Esophagus muscularis mucosa (tissue), 4 donors: ENCODE measurements at regions not wholly inside any gene's neighbourhood (a gene's known extent, or its start where the extent isn't known, plus 50 kb on each side); places are given as distances from the start of the nearest gene placed in this dataset.

Source experiments
- DNase-seq: peaks from one replicate; pipeline ENCODE4 v3.0.0-alpha.2; 2017; ENCODE audit errors: extremely low spot score
- H3K27ac ChIP-seq, 4 donors: fragments of 200-600 bp; sonication (generic); replicated peaks in 1 of 4; 1 replicate in 3 of 4; 2 replicates in 1 of 4; pipeline ENCODE4 v1.5.1; 2016 to 2019; ENCODE audit warnings: mild to moderate bottlenecking in 1 of 4
- H3K27me3 ChIP-seq, 4 donors: fragments of 200-600 bp; sonication (generic); one replicate each; pipeline versions ENCODE4 v1.5.1 to v1.6.0; 2016 to 2019
- H3K36me3 ChIP-seq, 4 donors: fragments of 200-600 bp; sonication (generic); one replicate each; pipeline ENCODE4 v1.5.1; 2016 to 2019
- H3K4me1 ChIP-seq, 4 donors: fragments of 200-600 bp; sonication (generic); one replicate each; pipeline ENCODE4 v1.5.1; 2016 to 2019
- H3K4me3 ChIP-seq, 4 donors: fragments of 200-600 bp; sonication (generic); 1 replicate in 2 of 4; 2 replicates in 2 of 4; pipeline ENCODE4 v1.5.1; 2016 to 2019; ENCODE audit warnings: mild to moderate bottlenecking in 4 of 4, moderate library complexity in 1 of 4
- H3K9me3 ChIP-seq, 4 donors: fragments of 200-600 bp; sonication (generic); 1 replicate in 3 of 4; 2 replicates in 1 of 4; pipeline ENCODE4 v1.5.1; 2016 to 2019
- EP300 ChIP-seq: sonication (generic); formaldehyde crosslinking; IDR thresholded peaks from one replicate; pipeline ENCODE4 v1.6.1; 2017; ENCODE audit warnings: antibody characterized with exemption
- POLR2A ChIP-seq: fragments of 450-650 bp; IDR thresholded peaks from one replicate; pipeline ENCODE4 v1.6.1; 2017; ENCODE audit warnings: antibody characterized with exemption, moderate library complexity, mild to moderate bottlenecking, low read depth
- POLR2AphosphoS5 ChIP-seq, 2 donors: sonication (generic); formaldehyde crosslinking; IDR thresholded peaks; one replicate each; pipeline ENCODE4 v1.6.1; 2017; ENCODE audit warnings: antibody characterized with exemption in 2 of 2
- WGBS: methylation state at CpG from one replicate; pipeline ENCODE4 v1.1.5; 2018; 5-methylcytosine and 5-hydroxymethylcytosine counted together
- intact Hi-C: fragments of 100-400 bp; cut with DNase I; formaldehyde crosslinking; loops from one replicate; pipeline ENCODE4 v1.15.1; 2023
- TF ChIP-seq, protein P1 (sequence below), 3 experiments: fragments of 200-600 bp in 2 of 3; fragments of 450-650 bp in 1 of 3; sonication (generic) in 2 of 3; IDR thresholded peaks; one replicate each; pipeline ENCODE4 v1.5.1; 2017 to 2019; ENCODE audit warnings: antibody characterized with exemption in 3 of 3, mild to moderate bottlenecking in 2 of 3, moderate library complexity in 1 of 3

DNA sequence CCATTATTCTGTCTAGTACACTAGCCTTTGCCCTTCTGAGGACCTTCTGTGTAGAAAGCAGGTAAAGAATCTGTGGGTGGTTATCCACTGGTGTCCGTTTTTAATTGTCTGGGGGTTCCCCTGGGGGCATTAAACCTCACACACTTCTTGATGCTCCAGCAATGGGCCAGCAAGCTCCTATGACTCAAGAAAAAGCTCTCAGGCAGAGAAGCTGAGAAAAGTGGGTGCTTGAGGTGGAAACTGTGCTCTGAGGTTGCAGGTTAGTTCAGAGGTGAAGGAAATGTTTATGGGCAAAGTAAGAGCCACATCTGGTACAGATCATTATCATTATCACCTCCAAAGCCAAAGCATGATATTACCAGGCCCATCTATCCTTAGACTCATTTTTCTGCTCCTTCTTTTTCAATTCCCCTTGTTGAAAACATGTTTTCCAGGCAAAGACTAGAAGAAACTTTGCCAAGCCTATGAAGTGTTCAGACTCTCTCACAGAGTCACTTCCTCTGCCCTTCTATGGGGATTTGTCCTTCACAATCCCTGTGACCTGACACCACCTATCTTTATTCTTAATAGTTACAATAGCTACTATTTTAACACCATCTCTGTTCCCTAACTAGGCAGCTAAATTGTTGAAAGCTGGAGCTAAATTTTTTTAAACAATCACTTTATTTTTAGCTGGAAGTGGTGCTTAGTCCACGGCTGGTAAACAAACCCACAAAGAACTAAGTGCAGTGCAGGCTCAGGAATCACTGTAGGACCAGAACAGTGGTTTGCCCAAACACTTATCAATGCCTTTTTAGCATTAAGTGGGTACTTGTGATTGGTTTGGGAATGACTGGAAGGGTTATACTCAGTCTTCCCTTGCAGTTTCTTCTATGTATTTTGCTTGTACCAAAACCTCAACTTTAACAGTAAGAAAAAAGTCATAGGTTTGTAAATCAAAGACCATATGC is 512.8 kb upstream of the POU3F3 start:
- WGBS, result 66% methylated on average over 2 of the region's 2 CpGs
- no peaks in the 10 kb centered on the region for H3K36me3 ChIP-seq
- H3K27ac ChIP-seq, result no peak overlapping the region
- no peaks in the 10 kb centered on the region for H3K9me3 ChIP-seq
- TF ChIP-seq POLR2A (no peak), POLR2AphosphoS5 (IDR thresholded peaks at IDR 0.05) (no peak), EP300 (no peak)
- TF ChIP-seq, protein P1, sequence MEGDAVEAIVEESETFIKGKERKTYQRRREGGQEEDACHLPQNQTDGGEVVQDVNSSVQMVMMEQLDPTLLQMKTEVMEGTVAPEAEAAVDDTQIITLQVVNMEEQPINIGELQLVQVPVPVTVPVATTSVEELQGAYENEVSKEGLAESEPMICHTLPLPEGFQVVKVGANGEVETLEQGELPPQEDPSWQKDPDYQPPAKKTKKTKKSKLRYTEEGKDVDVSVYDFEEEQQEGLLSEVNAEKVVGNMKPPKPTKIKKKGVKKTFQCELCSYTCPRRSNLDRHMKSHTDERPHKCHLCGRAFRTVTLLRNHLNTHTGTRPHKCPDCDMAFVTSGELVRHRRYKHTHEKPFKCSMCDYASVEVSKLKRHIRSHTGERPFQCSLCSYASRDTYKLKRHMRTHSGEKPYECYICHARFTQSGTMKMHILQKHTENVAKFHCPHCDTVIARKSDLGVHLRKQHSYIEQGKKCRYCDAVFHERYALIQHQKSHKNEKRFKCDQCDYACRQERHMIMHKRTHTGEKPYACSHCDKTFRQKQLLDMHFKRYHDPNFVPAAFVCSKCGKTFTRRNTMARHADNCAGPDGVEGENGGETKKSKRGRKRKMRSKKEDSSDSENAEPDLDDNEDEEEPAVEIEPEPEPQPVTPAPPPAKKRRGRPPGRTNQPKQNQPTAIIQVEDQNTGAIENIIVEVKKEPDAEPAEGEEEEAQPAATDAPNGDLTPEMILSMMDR (IDR thresholded peaks at IDR 0.05), result no peak
- no peak for DNase-seq
- intact Hi-C loops, result no loop called here
- no peak overlapping the region for H3K4me3 ChIP-seq
- no peaks in the 10 kb centered on the region for H3K4me1 ChIP-seq
- no peaks in the 10 kb centered on the region for H3K27me3 ChIP-seq

DNA sequence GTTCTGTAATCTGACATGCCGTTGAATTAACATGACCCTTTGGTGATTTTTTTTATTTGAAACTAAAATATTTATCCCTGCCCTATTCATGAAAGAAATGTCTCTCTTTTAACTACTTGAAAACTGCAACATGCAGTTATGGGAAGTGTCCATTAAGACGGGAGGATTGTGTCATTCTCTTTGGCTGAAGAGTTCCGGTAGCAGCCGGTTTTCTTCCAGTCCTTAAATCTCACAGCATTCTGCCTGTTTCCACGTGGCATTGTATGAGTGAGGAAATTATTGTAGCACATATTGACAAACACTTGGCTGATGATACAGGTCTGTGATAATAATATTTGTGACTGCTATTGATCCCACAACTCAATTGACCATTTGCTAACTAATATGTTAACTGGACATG is 509.6 kb upstream of the POU3F3 start:
- H3K27me3 ChIP-seq, result no peaks in the 10 kb centered on the region
- intact Hi-C loops, result no loop called here
- 21% methylated on average over 5 of the region's 5 CpGs for WGBS
- no peaks in the 10 kb centered on the region for H3K4me1 ChIP-seq
- no peak for TF ChIP-seq POLR2AphosphoS5 (IDR thresholded peaks at IDR 0.05)
- TF ChIP-seq, protein P1 (IDR thresholded peaks at IDR 0.05), result no peak
- no peak for TF ChIP-seq EP300
- no peak for TF ChIP-seq POLR2A
- no peaks in the 10 kb centered on the region for H3K9me3 ChIP-seq
- H3K27ac ChIP-seq, result no peak overlapping the region
- no peak for DNase-seq
- H3K4me3 ChIP-seq, result no peak overlapping the region
- H3K36me3 ChIP-seq, result no peaks in the 10 kb centered on the region

DNA sequence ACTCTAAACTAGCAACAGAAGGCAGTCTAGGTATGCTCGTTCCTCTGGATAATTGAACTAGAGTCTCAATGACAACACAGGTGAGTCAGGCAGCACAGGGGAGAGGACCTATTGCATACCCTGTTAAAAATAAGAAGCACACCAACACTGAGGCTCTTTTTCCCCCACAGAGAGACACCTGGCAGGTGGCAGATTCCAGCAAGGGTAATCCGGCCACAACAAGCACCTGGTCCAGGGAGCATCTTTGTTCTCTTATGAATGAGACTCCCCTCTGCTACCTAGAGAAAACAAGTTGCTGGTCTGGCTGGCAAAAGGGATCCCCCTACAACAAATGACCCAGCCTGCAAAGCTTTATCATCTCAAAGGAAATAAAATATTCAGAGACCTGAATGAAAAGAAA is 508.9 kb upstream of the POU3F3 start:
- 68% methylated on average over 2 of the region's 2 CpGs for WGBS
- Histone ChIP-seq H3K27me3 (no peaks in the 10 kb centered on the region), H3K36me3 (no peaks in the 10 kb centered on the region), H3K4me1 (no peaks in the 10 kb centered on the region), H3K27ac (no peak overlapping the region), H3K4me3 (no peak overlapping the region), H3K9me3 (no peaks in the 10 kb centered on the region)
- no peak for TF ChIP-seq POLR2A
- TF ChIP-seq, protein P1 (IDR thresholded peaks at IDR 0.05), result no peak
- intact Hi-C loops, result no loop called here
- no peak for DNase-seq

- Histone ChIP-seq H3K9me3 (no peaks in the 10 kb centered on the region), H3K4me1 (no peaks in the 10 kb centered on the region), H3K27ac (no peak overlapping the region), H3K36me3 (no peaks in the 10 kb centered on the region), H3K27me3 (peaks cover 0 to 5% (median 0%) of the 10 kb centered on the region in 4 donors), H3K4me3 (no peak overlapping the region)
- 79% methylated on average over 5 of the region's 5 CpGs for WGBS
- TF ChIP-seq POLR2A (no peak), POLR2AphosphoS5 (IDR thresholded peaks at IDR 0.05) (no peak), EP300 (no peak)
- TF ChIP-seq, protein P1 (IDR thresholded peaks at IDR 0.05), result no peak
- no peak for DNase-seq
- intact Hi-C loops, result no loop called here
Observed at GRCh38 chr2:104358122-104358521, 495.8 kb upstream of the POU3F3 start.

DNA sequence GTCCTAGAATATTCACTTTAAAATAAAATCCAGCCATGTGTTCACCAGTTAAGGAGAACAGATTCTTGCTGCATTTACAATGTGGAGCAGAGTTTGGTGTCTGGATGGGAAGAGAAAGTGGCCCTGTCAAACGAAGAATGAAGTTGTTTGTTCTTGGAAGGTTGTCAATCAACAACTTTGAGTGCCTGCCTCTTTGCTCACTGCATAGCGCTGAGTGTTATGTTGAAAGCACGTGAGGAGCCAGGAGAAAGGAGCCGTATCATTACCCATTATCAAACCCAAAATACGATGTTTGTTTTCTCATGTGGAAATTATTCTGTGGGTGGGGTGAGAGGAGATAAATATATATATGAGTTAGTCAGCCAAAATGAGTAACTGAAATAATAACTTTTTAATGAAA is 492.5 kb upstream of the POU3F3 start:
- intact Hi-C loops, result no loop called here
- Histone ChIP-seq H3K4me3 (no peak overlapping the region), H3K4me1 (no peaks in the 10 kb centered on the region), H3K27me3 (no peaks in the 10 kb centered on the region), H3K27ac (no peak overlapping the region), H3K36me3 (no peaks in the 10 kb centered on the region), H3K9me3 (no peaks in the 10 kb centered on the region)
- DNase-seq, result no peak
- no peak for TF ChIP-seq POLR2AphosphoS5 (IDR thresholded peaks at IDR 0.05)
- no peak for TF ChIP-seq EP300
- TF ChIP-seq POLR2A, result no peak
- TF ChIP-seq, protein P1 (IDR thresholded peaks at IDR 0.05), result no peak
- whole genome bisulfite sequencing, result 71% methylated on average over 5 of the region's 5 CpGs
